ENCODE measurements at regions not wholly inside any gene's neighbourhood (a gene's known extent, or its start where the extent isn't known, plus 50 kb on each side); places are given as distances from the start of the nearest gene placed in this dataset.

DNA sequence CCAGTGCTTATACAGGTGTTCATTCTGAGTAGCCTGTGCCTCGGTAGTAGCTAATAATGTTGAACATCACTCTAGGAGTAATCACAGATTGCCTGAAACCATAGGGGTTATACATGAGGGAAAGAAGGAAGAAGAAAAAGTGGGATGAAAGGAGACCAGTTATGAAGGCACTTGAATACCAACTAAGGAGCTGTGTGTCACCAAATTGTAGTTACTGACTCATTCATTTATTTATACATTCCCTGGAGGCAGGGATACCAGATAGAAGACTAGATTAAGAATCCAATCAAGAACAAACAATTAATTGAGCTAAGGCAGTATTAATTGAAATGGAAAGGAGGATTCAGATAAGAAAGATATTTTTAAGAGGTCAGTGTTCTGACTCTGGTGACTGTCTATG lies 129.6 kb upstream of the PRPS1L1 start:
- TF ChIP-seq, protein P1, sequence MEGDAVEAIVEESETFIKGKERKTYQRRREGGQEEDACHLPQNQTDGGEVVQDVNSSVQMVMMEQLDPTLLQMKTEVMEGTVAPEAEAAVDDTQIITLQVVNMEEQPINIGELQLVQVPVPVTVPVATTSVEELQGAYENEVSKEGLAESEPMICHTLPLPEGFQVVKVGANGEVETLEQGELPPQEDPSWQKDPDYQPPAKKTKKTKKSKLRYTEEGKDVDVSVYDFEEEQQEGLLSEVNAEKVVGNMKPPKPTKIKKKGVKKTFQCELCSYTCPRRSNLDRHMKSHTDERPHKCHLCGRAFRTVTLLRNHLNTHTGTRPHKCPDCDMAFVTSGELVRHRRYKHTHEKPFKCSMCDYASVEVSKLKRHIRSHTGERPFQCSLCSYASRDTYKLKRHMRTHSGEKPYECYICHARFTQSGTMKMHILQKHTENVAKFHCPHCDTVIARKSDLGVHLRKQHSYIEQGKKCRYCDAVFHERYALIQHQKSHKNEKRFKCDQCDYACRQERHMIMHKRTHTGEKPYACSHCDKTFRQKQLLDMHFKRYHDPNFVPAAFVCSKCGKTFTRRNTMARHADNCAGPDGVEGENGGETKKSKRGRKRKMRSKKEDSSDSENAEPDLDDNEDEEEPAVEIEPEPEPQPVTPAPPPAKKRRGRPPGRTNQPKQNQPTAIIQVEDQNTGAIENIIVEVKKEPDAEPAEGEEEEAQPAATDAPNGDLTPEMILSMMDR (IDR thresholded peaks at IDR 0.05), result no peak
- no peak for TF ChIP-seq POLR2A (IDR thresholded peaks at IDR 0.05)

Data from Peyer's patch (tissue), 4 donors.